NOMO-1 (cell line): ENCODE measurements at regions not wholly inside any gene's neighbourhood (a gene's known extent, or its start where the extent isn't known, plus 50 kb on each side); places are given as distances from the start of the nearest gene placed in this dataset.

ENCODE experiments used
- DNase-seq, 2 experiments: peaks; one replicate each; lab custom pipeline; 2025; ENCODE audit not compliant: unreplicated experiment in 2 of 2; lab: John Stamatoyannopoulos, UW

DNA sequence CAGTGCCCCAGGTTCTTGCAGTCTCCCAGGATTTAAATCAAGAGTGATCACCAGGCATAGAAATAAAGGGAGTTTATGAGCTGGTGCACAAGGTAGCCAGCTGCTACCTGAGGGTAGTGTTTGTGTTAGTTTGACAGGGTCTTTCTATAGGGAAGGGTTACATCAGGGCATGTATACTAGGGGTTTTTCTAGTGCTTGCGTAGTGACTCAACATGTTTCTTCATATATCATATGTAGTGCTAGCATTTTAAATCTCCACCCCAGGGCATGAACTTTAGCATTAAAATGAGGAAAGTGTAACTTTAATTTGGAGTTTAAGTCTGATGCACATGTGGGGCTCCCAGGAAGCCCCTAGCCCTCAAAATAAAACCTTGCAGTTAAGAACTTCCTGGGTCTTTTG lies 86.5 kb upstream of the TNR start:
- DNase-seq, result no peak

DNA sequence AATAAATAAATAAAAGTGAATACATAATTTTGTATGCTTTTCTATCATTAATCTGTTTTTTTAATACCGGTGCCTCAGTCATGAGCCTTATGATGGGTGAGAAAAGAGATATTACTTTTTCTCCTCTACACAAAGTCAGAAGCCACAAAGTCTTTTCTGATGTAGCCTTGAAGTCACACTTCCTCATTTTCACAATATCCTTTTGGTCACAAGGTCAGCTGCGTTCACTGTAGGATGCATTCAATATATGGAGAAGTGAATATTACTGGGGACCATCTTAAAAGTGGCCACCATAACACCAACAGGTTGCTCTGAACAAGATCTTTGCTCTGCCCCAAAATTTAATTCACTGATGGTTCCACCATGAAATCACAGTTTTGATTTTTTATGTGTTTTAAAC lies 83.3 kb upstream of the TNR start:
- peak in 1 of 2 experiments; percentile 74 for DNase-seq

DNA sequence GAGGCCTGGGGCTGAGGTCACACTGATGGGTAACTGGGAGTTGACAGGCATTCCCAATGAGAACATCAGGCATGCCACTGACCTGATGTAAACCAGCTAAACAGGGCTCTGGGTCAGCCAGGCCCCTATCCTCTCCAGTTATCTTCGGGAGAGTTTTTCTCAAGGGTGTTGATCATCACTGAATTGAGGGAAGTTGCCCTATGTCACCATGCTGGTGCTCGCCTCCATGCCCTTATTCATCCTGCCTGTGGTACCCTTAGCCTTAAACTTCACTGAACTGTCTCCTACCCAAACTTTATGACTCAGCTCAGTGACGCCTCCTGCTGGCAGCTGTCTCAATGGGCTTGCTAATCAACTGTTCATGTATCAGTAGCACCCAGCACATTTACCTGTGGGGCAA lies 80.7 kb upstream of the TNR start:
- no peak for DNase-seq

DNA sequence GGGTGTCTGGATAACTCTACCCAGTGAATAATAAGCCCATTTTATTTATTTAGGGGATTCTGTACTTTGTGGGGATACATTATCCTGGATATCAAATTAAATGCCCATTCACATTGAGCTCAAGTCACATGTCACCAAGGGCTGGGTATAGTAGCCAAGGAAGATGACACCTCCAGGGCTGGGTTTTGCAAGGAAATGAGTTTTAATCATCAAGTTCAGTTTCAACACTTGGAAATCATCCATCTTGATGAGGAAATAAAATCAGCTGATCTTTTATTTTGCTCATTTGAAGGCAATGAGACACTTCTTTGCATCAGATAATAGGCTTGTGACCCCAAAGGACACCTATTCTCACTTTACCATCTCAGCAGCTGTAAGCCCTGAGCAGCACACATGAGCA lies 80.0 kb upstream of the TNR start:
- no peak for DNase-seq

DNA sequence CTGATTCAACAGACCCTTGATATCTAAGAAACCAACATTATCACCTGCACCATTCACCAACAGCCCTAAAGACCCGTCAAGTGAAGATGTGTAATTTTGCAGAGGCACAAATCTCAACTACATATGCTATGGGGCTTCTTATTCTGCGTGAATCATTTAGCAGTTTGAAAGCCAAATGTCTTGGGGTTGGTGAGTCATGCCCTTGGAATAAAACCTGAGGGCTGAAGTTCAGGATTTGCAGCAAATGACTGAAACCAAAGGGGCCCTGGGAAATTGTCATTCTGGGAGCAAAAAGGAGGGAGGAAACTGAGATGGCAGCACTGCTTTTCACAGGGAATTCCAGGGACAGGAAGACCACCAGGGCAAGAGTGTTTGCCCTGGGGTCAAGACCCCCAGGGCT lies 79.2 kb upstream of the TNR start:
- no peak for DNase-seq

DNA sequence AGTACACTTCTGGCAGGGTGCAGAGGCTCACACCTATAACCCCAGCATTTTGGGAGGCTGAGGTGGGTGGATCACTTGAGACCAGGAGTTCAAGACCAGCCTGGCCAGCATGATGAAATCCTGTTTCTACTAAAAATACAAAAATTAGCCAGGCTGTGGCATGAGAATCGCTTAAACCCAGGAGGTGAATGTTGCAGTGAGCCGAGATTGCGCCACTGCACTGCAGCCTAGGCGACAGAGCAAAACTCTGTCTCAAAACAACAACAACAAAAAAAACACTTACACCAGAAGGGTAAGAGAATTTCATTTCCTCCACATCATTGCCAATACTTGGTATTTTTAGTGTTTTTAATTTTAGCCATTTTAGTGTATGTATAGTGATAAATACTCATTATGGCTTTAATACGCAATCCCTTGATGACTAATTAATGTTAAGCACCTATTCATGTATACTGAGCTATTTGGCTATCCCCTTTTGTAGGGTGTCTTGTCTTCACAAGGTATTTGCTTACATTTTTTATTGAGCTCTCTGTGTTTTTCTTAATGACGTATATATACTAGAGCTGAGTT lies 77.1 kb upstream of the TNR start:
- no peak for DNase-seq

DNA sequence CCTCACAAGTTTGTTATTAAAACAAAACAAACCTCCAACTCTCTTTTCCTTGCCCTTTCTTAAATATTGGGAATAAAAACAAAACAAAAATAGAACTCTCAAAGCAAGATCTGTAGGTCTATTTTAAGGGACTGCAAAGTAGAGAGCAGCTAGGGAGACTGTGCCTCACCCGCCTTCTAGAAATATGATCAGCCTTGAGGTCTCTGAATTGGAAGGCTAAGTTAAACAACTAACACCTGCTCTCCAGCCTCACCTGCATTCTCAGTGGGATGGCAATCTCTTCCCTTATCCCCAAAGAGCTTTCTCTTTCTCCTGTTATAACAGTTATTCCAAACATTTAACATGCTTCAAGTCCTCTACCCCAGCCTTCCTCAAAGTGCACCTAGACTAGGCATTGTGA lies 75.5 kb upstream of the TNR start:
- DNase-seq, result no peak

DNA sequence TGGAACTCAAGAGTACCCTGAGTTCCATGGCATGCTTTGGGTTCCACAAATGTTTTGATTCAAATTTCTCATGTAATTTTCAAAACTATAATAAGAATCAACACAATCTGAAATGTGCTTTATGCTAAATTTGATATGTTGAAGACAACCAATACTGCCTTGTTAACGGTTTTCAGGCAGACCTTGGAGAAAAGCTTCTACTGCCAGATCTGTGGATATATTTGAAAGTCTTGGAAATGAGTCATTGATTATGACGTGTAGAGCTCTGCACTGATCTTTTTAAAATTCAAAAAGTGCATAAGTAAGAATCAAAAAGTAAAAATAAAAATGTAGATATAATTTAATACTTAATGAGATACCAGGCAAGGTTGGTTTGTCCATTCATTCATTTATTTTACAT lies 74.0 kb upstream of the TNR start:
- DNase-seq, result no peak

DNA sequence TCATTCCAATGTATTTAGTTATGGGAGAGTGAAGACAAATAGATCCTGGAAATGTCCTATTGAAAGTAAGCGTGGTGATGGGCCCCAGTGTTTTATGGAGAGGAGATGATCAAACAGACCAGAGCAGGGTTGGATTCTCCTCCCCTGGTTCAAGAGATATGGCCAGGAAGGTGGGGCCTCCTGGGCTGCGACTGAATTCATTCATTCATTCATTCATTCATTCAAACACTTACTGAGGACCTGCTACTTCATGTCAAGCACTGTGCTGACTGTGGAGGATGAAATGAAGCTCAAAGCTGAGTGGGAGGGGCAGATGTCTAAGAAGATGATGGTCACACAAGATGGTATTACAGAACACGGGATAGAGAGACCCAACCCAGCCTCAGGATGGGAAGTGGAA lies 71.5 kb upstream of the TNR start:
- no peak for DNase-seq

DNA sequence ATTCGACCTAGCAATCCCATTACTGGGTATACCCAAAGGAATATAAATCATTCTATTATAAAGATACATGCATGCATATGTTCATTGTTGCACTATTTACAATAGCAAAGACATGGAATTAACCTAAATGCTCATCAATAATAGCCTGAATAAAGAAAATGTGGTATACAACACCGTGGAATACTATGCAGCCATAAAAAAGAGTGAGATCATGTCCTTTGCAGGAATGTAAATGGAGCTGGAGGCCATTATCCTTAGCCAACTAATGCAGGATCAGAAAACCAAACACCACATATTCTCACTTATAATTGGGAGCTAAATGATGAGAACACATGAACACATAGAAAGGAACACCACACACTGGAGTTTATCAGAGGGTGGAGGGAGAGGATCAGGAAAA lies 69.5 kb upstream of the TNR start:
- no peak for DNase-seq

DNA sequence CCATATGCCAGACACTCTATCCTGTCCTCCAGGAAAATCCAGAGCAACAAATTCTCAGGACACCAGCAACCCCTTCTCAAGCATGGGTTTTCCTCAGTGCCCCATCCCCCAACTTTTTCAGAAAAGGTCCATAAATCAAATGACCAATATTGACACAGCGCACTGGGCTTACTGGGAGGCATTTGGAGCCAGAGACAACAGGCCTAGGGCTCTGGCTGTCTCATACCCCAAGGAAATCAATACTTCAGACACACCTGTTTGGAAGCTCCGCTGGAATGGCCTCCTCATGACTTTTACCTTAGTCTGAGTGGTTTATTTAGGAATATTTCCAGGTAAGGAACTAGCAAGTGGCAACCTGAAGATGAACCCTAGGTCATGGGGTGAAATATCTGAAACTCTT lies 66.9 kb upstream of the TNR start:
- no peak for DNase-seq

DNA sequence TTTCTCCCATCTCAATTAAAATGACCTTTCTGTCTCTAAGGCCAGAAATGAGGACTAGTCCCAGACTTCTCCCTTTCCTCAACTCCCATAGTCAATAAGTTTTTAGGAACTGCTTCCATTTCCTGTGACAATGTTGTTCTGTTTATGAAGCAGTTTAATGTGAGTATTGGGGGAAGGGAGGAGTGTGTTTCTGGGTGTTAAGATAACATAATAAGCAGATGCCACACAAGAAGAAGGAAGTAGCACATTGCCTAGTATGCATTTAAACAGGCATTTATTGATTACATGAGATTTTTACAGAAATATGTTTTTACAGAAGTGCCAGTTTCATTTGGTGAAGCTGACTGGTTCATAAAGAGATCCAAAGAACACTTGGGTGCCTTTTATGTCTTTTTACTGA lies 65.6 kb upstream of the TNR start:
- no peak for DNase-seq

DNA sequence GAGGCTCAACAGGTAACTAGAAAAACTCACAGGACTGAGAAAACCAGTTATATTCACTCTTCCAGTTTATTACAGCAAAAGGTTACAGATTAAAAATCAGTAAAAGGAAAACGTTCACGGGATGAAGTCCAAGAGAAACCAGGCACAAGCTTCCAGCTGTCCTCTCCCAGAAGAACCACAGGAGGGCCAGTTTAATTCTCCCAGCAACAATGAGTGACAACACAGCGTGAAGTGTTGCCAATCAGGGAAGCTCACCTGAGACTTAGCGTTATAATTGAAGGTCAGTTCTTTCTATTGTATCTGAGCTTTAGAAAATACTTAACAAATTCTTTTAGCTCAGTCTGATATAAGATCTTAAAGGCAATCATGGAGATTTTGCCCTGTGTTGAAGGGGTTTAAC lies 65.2 kb upstream of the TNR start:
- DNase-seq, result no peak

DNA sequence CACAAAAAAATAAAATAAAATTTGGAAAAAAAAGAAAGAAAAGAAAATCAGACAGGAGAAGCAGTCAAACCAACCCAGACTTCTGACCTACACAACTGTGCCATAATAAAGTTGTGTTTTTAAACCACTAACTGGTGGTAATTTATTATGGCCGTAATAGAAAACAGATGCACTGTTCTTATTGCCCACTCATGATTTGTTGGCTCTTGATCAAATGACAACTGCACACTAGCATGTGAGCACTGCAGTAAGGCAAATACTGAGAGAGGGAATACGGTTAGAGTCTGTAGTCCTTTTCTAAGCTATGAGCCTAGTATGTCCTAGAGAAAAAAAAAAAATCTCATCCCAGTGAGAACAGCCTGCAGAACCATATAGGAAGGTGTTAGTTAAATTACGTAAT lies 61.2 kb upstream of the TNR start:
- DNase-seq, result no peak

DNA sequence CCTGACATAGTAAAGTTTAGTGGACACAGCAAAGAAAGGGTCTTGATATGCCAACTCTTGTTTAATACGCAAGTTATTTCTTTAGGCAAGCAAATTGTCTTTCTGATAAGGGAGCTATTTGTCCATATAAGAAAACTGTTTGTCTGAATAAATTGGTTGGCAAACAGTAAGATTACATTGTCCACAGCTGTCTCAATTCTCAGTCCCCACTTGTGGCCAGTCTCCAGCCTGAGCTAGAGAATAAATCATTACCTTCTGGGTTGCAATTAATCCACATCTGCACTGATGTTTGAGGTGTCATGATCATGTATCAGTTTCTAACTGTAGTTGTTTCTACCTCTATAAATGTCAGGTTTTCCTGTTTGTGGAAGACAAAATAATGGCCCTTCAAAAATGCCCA lies 60.0 kb upstream of the TNR start:
- DNase-seq, result no peak

DNA sequence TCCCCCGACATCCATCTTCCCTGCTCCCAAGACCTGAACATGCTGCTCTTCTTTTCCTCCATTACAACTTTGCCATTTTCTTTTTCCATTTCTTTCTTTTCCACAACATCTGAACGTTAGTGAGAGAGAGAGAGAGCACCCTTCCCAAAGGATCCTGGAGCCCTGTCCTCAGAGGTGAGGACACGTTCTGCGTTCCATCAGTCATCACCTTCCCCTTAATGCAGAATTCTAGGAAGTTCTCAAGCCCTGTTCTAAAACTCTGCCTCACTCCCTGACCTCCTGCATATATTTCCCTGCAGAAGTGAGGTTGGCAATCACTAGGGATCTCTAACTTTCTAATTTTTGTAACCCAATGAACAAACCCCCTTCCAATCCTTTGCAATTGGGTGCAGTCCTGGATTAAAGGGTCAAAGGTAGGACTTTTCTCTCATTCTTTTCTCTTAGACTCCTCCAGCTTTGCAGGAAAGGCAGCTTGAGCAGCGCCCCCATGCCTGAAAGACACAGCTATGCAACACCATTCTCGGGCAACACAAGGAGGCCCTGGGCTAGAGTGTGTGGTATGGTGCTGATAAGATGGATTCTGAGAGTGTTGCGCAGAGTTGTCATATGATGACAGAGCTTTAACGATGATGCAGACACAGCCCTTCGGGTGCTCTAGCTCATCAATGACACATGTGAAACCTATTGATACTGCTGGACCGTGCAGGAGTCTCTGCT lies 59.2 kb upstream of the TNR start:
- no peak for DNase-seq

DNA sequence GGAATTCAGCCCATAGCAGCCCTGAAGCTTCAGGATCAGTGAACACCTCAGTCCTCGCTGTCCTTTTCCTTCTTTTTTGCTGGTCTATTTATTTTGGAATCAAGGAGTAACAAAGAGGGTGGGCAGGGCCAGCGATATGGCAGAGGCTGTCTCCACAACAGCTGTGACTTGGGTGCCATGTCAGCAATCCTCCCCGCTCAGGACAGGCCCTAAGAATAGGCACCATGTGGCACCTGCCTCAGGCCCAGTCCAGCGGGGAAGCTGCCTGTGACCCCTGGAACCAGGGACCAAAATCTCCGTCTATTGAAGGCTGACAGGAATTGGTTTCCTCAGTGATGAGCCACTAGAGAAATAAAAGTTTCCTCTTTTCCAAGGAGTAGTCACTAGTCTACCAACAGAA lies 58.6 kb upstream of the TNR start:
- DNase-seq, result no peak

DNA sequence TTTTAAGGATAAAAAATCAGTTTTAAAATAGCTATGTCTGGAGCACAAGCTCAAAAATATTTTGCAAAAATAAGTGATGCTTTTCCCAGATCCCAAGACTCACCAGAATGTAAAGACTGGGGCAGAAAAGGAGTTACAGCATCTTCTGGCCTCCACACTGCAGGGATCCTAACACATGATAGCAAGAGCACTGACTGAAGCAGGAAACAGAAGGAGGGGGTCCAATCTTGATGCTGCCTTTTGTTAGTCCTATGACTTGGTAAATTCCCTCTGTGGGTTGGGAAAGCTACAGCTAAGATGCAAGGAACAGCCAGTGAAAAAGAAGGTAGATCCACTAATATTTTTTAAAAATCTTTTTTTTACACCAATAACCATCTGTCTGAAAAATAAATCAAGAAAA lies 54.2 kb upstream of the TNR start:
- DNase-seq, result no peak

DNA sequence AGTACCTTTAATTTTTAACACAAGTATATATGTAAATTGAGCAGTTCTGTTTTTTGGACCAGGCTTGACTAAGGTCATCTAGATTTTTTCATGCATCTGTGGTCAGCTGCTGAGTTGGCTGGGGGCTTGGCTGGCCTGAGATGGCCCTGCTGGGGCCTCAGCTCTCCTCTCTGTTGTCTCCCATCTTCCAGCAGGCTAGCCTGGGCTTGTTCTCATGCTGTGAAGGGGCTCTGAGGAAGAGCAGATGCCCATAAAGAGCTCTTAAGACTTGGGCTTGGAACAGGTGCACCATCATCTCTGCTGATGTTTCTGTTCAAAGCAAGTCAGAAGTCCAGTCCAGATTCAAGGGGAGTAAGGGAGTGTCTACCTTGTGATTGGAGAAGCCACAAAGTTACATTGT lies 51.2 kb upstream of the TNR start:
- no peak for DNase-seq

DNA sequence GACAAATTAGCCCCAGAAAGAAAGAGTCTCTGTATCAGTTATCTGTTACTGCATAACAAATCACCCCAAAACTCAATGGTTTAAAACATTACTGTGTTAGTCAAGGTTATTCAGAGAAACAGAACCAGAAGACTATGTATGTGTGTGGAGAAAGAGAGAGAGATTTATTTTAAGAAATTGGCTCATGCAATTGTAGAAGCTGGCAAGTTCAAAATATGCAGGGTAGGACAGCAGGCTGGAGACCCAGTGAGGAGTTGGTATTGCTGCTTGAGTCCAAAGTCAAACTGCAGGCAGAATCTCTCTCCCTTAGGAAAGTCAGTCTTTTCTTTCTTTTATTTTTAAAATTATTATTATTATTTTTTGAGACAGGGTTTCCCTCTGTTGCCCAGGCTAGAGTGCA lies 50.2 kb upstream of the TNR start:
- DNase-seq, result no peak
